ENCODE measurements at regions not wholly inside any gene's neighbourhood (a gene's known extent, or its start where the extent isn't known, plus 50 kb on each side); places are given as distances from the start of the nearest gene placed in this dataset.

- H4K20me1 ChIP-seq: no peaks in the 10 kb centered on the region
- H3K4me2 ChIP-seq: no peak overlapping the region
- no peaks in the 10 kb centered on the region for H3K27me3 ChIP-seq
- no peaks in the 10 kb centered on the region for H3K9me3 ChIP-seq (replicated peaks in 1 of 11)
- no peaks in the 10 kb centered on the region for H3K36me3 ChIP-seq
- no peak for TF ChIP-seq Cebpa-rat (IDR thresholded peaks at IDR 0.05)
- no peak overlapping the region for H3K4me3 ChIP-seq
- H3K9ac ChIP-seq: no peak overlapping the region
- H3K27ac ChIP-seq: no peak overlapping the region
- H3K4me1 ChIP-seq: no peaks in the 10 kb centered on the region
These were observed 133.0 kb upstream of the SOX2 start for GRCh38 chr3:181578743-181579142.

- H4K20me1 ChIP-seq: no peaks in the 10 kb centered on the region
- no peak overlapping the region for H3K27ac ChIP-seq
- H3K4me3 ChIP-seq: no peak overlapping the region
- H3K36me3 ChIP-seq: no peaks in the 10 kb centered on the region
- H3K4me1 ChIP-seq: no peaks in the 10 kb centered on the region
- no peaks in the 10 kb centered on the region for H3K9me3 ChIP-seq (replicated peaks in 1 of 11)
- H3K9ac ChIP-seq: no peak overlapping the region
- no peaks in the 10 kb centered on the region for H3K27me3 ChIP-seq
- no peak overlapping the region for H3K4me2 ChIP-seq
- TF ChIP-seq Cebpa-rat (IDR thresholded peaks at IDR 0.05): no peak
These were observed 139.3 kb upstream of the SOX2 start for GRCh38 chr3:181572432-181572831.

GRCh38 chr3:181570472-181570871 is 141.3 kb upstream of the SOX2 start:
- no peaks in the 10 kb centered on the region for H3K9me3 ChIP-seq (replicated peaks in 1 of 11)
- no peak for TF ChIP-seq Cebpa-rat (IDR thresholded peaks at IDR 0.05)
- no peaks in the 10 kb centered on the region for H3K36me3 ChIP-seq
- H4K20me1 ChIP-seq: no peaks in the 10 kb centered on the region
- no peaks in the 10 kb centered on the region for H3K4me1 ChIP-seq
- H3K27me3 ChIP-seq: no peaks in the 10 kb centered on the region
- H3K4me3 ChIP-seq: no peak overlapping the region
- H3K9ac ChIP-seq: no peak overlapping the region
- no peak overlapping the region for H3K27ac ChIP-seq
- no peak overlapping the region for H3K4me2 ChIP-seq

- no peaks in the 10 kb centered on the region for H4K20me1 ChIP-seq
- TF ChIP-seq Cebpa-rat (IDR thresholded peaks at IDR 0.05): no peak
- no peaks in the 10 kb centered on the region for H3K4me1 ChIP-seq
- H3K27ac ChIP-seq: no peak overlapping the region
- no peak overlapping the region for H3K9ac ChIP-seq
- no peaks in the 10 kb centered on the region for H3K9me3 ChIP-seq (replicated peaks in 1 of 11)
- no peaks in the 10 kb centered on the region for H3K27me3 ChIP-seq
- no peak overlapping the region for H3K4me2 ChIP-seq
- H3K4me3 ChIP-seq: no peak overlapping the region
- H3K36me3 ChIP-seq: no peaks in the 10 kb centered on the region
These were observed 142.3 kb upstream of the SOX2 start for GRCh38 chr3:181569356-181569940.

- H3K4me2 ChIP-seq: no peak overlapping the region
- H3K9ac ChIP-seq: no peak overlapping the region
- H3K27ac ChIP-seq: no peak overlapping the region
- no peaks in the 10 kb centered on the region for H4K20me1 ChIP-seq
- no peaks in the 10 kb centered on the region for H3K4me1 ChIP-seq
- no peaks in the 10 kb centered on the region for H3K9me3 ChIP-seq (replicated peaks in 1 of 11)
- no peak overlapping the region for H3K4me3 ChIP-seq
- H3K36me3 ChIP-seq: no peaks in the 10 kb centered on the region
- no peaks in the 10 kb centered on the region for H3K27me3 ChIP-seq
- TF ChIP-seq Cebpa-rat (IDR thresholded peaks at IDR 0.05): no peak
These were observed 143.0 kb upstream of the SOX2 start for GRCh38 chr3:181568693-181569092.

GRCh38 chr3:181568248-181568647 is 143.5 kb upstream of the SOX2 start:
- Histone ChIP-seq H3K9me3 (replicated peaks in 1 of 11) (no peaks in the 10 kb centered on the region), H3K36me3 (no peaks in the 10 kb centered on the region), H3K4me3 (no peak overlapping the region), H3K27me3 (no peaks in the 10 kb centered on the region), H4K20me1 (no peaks in the 10 kb centered on the region), H3K4me1 (no peaks in the 10 kb centered on the region), H3K4me2 (no peak overlapping the region), H3K9ac (no peak overlapping the region), H3K27ac (no peak overlapping the region)
- no peak for TF ChIP-seq Cebpa-rat (IDR thresholded peaks at IDR 0.05)

- Histone ChIP-seq H3K9me3 (replicated peaks in 1 of 11) (no peaks in the 10 kb centered on the region), H3K4me2 (no peak overlapping the region), H3K4me1 (no peaks in the 10 kb centered on the region), H3K27me3 (no peaks in the 10 kb centered on the region), H3K27ac (no peak overlapping the region), H4K20me1 (no peaks in the 10 kb centered on the region), H3K9ac (no peak overlapping the region), H3K4me3 (no peak overlapping the region), H3K36me3 (no peaks in the 10 kb centered on the region)
- no peak for TF ChIP-seq Cebpa-rat (IDR thresholded peaks at IDR 0.05)
These were observed 144.2 kb upstream of the SOX2 start for GRCh38 chr3:181567311-181568075.

- H3K27me3 ChIP-seq: no peaks in the 10 kb centered on the region
- TF ChIP-seq Cebpa-rat (IDR thresholded peaks at IDR 0.05): no peak
- no peak overlapping the region for H3K4me2 ChIP-seq
These were observed 146.3 kb upstream of the SOX2 start for GRCh38 chr3:181565416-181565815.

GRCh38 chr3:181564222-181564621 is 147.5 kb upstream of the SOX2 start:
- H4K20me1 ChIP-seq: no peaks in the 10 kb centered on the region
- no peak overlapping the region for H3K9ac ChIP-seq
- H3K27me3 ChIP-seq: no peaks in the 10 kb centered on the region
- H3K9me3 ChIP-seq (replicated peaks in 1 of 11): no peaks in the 10 kb centered on the region
- H3K27ac ChIP-seq: no peak overlapping the region
- no peak overlapping the region for H3K4me2 ChIP-seq
- no peaks in the 10 kb centered on the region for H3K4me1 ChIP-seq
- no peak for TF ChIP-seq Cebpa-rat (IDR thresholded peaks at IDR 0.05)
- H3K36me3 ChIP-seq: no peaks in the 10 kb centered on the region
- no peak overlapping the region for H3K4me3 ChIP-seq

More at GRCh38 chr3:181565416-181565815, 146.3 kb upstream of the SOX2 start:
- Histone ChIP-seq H4K20me1 (no peaks in the 10 kb centered on the region), H3K9ac (no peak overlapping the region), H3K9me3 (replicated peaks in 1 of 11) (no peaks in the 10 kb centered on the region), H3K27ac (no peak overlapping the region), H3K4me3 (no peak overlapping the region), H3K36me3 (no peaks in the 10 kb centered on the region), H3K4me1 (no peaks in the 10 kb centered on the region)
